HFF-Myc (cell line): ENCODE measurements at regions not wholly inside any gene's neighbourhood (a gene's known extent, or its start where the extent isn't known, plus 50 kb on each side); places are given as distances from the start of the nearest gene placed in this dataset.

Experiments
- DNase-seq: peaks from one replicate; pipeline ENCODE4 v3.0.0-alpha.2; 2011; ENCODE audit warnings: low read depth; ENCODE audit errors: extremely low read depth
- H3K4me3 ChIP-seq: replicated peaks from 2 replicates; pipeline ENCODE4 v1.5.1; 2011; ENCODE audit warnings: low read depth, mild to moderate bottlenecking, control low read depth, low read length
- CTCF ChIP-seq: IDR thresholded peaks from 2 replicates; pipeline ENCODE4 v1.5.1; 2012; ENCODE audit warnings: mild to moderate bottlenecking, low read depth, low read length, control low read depth; ENCODE audit errors: missing control alignments

- no peak for TF ChIP-seq CTCF
- DNase-seq = no peak
Measured at GRCh38 chr4:152269448-152270191, 266.3 kb downstream of the FBXW7 start.

GRCh38 chr4:152267811-152268210 lies 268.1 kb downstream of the FBXW7 start:
- H3K4me3 ChIP-seq = no peak overlapping the region
- no peak for DNase-seq
- no peak for TF ChIP-seq CTCF

More at GRCh38 chr4:152269448-152270191, 266.3 kb downstream of the FBXW7 start:
- no peak overlapping the region for H3K4me3 ChIP-seq

- DNase-seq = no peak
- H3K4me3 ChIP-seq = no peak overlapping the region
- TF ChIP-seq CTCF = no peak
Measured at GRCh38 chr4:152266831-152267480, 268.9 kb downstream of the FBXW7 start.

GRCh38 chr4:152265149-152265621 lies 270.7 kb downstream of the FBXW7 start:
- H3K4me3 ChIP-seq = no peak overlapping the region
- no peak for DNase-seq

GRCh38 chr4:152264106-152264505 lies 271.8 kb downstream of the FBXW7 start:
- no peak for DNase-seq
- no peak overlapping the region for H3K4me3 ChIP-seq
- TF ChIP-seq CTCF = no peak

More at GRCh38 chr4:152265149-152265621, 270.7 kb downstream of the FBXW7 start:
- TF ChIP-seq CTCF = no peak

GRCh38 chr4:152259866-152260265 lies 276.0 kb downstream of the FBXW7 start:
- H3K4me3 ChIP-seq = no peak overlapping the region
- DNase-seq = no peak
- no peak for TF ChIP-seq CTCF
